ENCODE measurements at regions not wholly inside any gene's neighbourhood (a gene's known extent, or its start where the extent isn't known, plus 50 kb on each side); places are given as distances from the start of the nearest gene placed in this dataset.

DNA sequence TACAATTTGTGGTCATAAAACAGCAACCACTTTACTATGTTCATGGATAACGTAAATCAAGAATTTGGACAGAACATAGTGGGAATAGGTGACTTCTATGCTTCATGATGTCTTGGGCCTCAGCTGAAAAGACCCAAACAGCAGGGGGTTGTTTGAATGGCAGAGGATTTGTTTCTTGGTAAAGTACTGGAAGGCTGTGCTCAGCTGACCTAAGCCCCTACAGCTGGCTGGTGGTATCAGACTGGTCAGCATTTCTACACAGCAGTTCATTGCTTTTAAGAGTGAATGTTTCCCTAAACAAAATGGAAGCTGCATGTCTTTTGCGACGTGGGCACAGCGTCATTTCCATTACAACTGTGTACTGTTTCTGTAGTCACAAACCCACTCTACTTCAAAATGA, 148.5 kb upstream of the DEFB112 start:
- DNase-seq (ENCODE audit: low read depth, low spot score), result no peak
- POLR2A ChIA-PET, result no interaction called here
- ATAC-seq, result no peak
- no peaks in the 10 kb centered on the region for H3K9me3 ChIP-seq (ENCODE audit: control insufficient read depth, insufficient read depth, low read depth, low read length)
- in situ Hi-C loops (cut with HindIII; ENCODE audit: low pct_unique_long_range_greater_than_20kb, low sequenced_read_pairs) (no loop called here), intact Hi-C loops (cut with micrococcal nuclease; ENCODE audit: unreplicated experiment) (no loop called here)
- H3K27me3 ChIP-seq (ENCODE audit: control insufficient read depth, insufficient read depth, low read length), result no peaks in the 10 kb centered on the region
- no TSS peak for BruUV-seq (replicated peaks)
- no peak overlapping the region for H3K4me3 ChIP-seq (ENCODE audit: low read depth in 2 of 2, low read length in 2 of 2)
- TF ChIP-seq, protein P1, sequence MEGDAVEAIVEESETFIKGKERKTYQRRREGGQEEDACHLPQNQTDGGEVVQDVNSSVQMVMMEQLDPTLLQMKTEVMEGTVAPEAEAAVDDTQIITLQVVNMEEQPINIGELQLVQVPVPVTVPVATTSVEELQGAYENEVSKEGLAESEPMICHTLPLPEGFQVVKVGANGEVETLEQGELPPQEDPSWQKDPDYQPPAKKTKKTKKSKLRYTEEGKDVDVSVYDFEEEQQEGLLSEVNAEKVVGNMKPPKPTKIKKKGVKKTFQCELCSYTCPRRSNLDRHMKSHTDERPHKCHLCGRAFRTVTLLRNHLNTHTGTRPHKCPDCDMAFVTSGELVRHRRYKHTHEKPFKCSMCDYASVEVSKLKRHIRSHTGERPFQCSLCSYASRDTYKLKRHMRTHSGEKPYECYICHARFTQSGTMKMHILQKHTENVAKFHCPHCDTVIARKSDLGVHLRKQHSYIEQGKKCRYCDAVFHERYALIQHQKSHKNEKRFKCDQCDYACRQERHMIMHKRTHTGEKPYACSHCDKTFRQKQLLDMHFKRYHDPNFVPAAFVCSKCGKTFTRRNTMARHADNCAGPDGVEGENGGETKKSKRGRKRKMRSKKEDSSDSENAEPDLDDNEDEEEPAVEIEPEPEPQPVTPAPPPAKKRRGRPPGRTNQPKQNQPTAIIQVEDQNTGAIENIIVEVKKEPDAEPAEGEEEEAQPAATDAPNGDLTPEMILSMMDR (IDR thresholded peaks at IDR 0.05), result no peak
- TF ChIP-seq, protein P2, sequence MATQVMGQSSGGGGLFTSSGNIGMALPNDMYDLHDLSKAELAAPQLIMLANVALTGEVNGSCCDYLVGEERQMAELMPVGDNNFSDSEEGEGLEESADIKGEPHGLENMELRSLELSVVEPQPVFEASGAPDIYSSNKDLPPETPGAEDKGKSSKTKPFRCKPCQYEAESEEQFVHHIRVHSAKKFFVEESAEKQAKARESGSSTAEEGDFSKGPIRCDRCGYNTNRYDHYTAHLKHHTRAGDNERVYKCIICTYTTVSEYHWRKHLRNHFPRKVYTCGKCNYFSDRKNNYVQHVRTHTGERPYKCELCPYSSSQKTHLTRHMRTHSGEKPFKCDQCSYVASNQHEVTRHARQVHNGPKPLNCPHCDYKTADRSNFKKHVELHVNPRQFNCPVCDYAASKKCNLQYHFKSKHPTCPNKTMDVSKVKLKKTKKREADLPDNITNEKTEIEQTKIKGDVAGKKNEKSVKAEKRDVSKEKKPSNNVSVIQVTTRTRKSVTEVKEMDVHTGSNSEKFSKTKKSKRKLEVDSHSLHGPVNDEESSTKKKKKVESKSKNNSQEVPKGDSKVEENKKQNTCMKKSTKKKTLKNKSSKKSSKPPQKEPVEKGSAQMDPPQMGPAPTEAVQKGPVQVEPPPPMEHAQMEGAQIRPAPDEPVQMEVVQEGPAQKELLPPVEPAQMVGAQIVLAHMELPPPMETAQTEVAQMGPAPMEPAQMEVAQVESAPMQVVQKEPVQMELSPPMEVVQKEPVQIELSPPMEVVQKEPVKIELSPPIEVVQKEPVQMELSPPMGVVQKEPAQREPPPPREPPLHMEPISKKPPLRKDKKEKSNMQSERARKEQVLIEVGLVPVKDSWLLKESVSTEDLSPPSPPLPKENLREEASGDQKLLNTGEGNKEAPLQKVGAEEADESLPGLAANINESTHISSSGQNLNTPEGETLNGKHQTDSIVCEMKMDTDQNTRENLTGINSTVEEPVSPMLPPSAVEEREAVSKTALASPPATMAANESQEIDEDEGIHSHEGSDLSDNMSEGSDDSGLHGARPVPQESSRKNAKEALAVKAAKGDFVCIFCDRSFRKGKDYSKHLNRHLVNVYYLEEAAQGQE (IDR thresholded peaks at IDR 0.05; ENCODE audit: insufficient read depth in 1 of 2, low read depth in 2 of 2, low read length in 1 of 2), result no peak
- TF ChIP-seq SIN3A (IDR thresholded peaks at IDR 0.05; ENCODE audit: borderline replicate concordance, insufficient read depth, low read depth, low read length) (no peak), POLR2AphosphoS5 (IDR thresholded peaks at IDR 0.05; ENCODE audit: low read depth, low read length) (no peak), TCF7L2 (IDR thresholded peaks at IDR 0.05; ENCODE audit: low read depth, low read length) (no peak)
- H3K4me1 ChIP-seq (ENCODE audit: control insufficient read depth, insufficient read depth, low read length), result no peaks in the 10 kb centered on the region
- CTCF ChIA-PET, result no interaction called here
- no peaks in the 10 kb centered on the region for H3K36me3 ChIP-seq (ENCODE audit: control insufficient read depth, insufficient read depth, low read length)
- H3K27ac ChIP-seq (ENCODE audit: low read length), result no peak overlapping the region

DNA sequence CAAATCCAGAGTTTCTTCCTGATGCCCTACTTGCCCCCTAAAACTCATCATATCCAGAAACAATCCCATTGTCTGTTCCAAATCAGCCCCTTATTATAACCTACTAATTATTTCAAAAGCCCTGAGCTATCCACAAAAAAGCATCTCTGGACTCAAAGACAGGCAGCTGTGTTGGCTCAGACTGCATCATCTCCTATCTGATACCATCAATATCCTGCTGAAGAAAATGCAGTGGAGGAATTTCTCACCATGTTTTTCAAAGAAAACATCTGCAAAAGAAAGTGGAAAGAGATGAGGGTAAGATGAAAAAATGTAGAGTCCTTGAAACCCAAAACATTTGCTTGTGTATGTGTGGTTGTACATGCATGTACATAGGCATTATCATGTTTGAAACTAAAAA, 153.0 kb upstream of the DEFB112 start:
- H3K9me3 ChIP-seq (ENCODE audit: control insufficient read depth, insufficient read depth, low read depth, low read length), result no peaks in the 10 kb centered on the region
- ATAC-seq (no peak), DNase-seq (ENCODE audit: low read depth, low spot score) (no peak)
- BruUV-seq (replicated peaks), result no TSS peak
- no peaks in the 10 kb centered on the region for H3K36me3 ChIP-seq (ENCODE audit: control insufficient read depth, insufficient read depth, low read length)
- intact Hi-C loops (cut with micrococcal nuclease; ENCODE audit: unreplicated experiment), result no loop called here
- CTCF ChIA-PET, result no interaction called here
- no peak overlapping the region for H3K4me3 ChIP-seq (ENCODE audit: low read depth in 2 of 2, low read length in 2 of 2)
- no peak overlapping the region for H3K27ac ChIP-seq (ENCODE audit: low read length)
- POLR2A ChIA-PET, result no interaction called here
- TF ChIP-seq, protein P2 (IDR thresholded peaks at IDR 0.05; ENCODE audit: insufficient read depth in 1 of 2, low read depth in 2 of 2, low read length in 1 of 2), result no peak
- no peaks in the 10 kb centered on the region for H3K4me1 ChIP-seq (ENCODE audit: control insufficient read depth, insufficient read depth, low read length)
- in situ Hi-C loops (cut with HindIII; ENCODE audit: low pct_unique_long_range_greater_than_20kb, low sequenced_read_pairs), result no loop called here
- no peaks in the 10 kb centered on the region for H3K27me3 ChIP-seq (ENCODE audit: control insufficient read depth, insufficient read depth, low read length)
